Right renal cortex interstitium (tissue), 3 donors: ENCODE measurements at regions not wholly inside any gene's neighbourhood (a gene's known extent, or its start where the extent isn't known, plus 50 kb on each side); places are given as distances from the start of the nearest gene placed in this dataset.
A peak's percentile ranks its signal among the peaks of the same experiment; 100 is the strongest.

Source experiments
- DNase-seq, 3 donors: peaks; one replicate each; pipeline ENCODE4 v3.0.0-alpha.2; 2013; ENCODE audit warnings: low read depth in 3 of 3, low spot score in 2 of 3

DNA sequence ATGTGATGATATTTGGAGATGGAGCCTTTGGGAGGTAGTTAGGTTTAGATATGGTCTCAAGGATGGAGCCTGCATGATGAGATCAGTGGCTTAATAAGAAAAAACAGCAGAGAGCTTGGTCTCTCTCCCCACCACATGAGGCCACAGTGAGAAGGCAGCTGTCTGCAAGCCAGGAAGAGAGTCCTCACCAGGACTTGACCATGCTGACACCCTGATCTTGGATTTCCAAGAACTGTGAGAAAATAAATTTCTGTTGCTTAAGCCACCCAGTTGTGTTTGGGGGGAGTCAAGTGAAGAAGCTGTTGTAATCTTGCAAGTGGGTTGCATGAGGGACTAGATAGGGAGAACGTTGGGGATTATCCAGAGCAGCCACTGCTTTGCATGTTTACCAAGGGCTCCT, 62.3 kb upstream of the TNFAIP8L3 start:
- DNase-seq = no peak

DNA sequence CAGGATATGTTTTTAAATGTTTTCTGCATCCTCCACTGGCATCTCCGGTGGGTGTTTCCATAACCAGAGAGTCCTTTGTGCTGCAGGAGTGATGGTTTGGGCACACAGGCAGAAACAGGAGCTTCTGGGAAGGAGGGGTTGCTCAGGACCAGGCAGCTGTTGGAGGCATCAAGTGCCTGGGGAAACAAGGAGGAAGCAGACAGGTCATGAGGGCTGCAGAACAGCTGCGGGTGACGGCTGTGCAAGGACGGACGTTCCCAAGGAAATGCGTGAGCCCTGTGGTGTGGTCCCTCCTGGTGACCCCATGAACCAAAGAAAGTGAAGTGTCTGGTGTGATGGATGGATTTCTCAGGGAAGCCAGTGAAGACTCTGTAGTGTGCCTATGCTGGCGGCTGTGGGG, 61.2 kb upstream of the TNFAIP8L3 start:
- DNase-seq = peak in 1 of 3 donors; percentile 15

DNA sequence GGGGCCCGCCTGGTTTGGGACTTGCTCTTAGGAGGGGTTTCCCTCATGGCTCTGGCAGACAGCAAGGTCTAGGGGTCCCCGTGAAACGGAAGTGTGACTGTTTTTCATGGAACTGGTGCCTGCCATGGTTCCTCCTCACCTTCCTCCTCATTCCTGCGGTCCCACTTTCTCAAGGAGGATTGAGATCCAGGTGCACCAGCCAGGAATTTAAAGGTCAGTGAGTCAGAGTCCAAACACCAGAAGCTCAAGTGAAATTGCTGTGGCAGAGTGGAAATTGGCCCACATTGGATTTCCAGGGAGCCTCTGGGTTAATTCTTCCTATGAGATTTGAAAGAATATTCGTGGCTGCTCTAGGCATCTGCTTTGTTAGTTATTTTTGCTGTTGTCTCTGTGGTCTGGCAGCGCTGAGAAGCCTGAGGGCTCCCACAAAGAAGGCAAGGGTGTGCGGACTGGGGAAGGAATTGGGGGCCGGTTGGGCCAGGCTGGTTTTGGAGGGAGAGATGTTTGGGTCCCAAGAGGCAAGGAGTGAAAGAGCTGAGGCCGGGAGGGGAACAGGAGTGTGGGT, 60.4 kb upstream of the TNFAIP8L3 start:
- no peak for DNase-seq
